ENCODE measurements at regions not wholly inside any gene's neighbourhood (a gene's known extent, or its start where the extent isn't known, plus 50 kb on each side); places are given as distances from the start of the nearest gene placed in this dataset.
A peak's percentile ranks its signal among the peaks of the same experiment; 100 is the strongest.
"Not testable (repeated sequence)": the region's sequence is repeated elsewhere in the genome, so short reads cannot be mapped to it uniquely, and the experiment has no call there.

GRCh38 chr2:7693246-7694075 lies 776.2 kb downstream of the RNF144A start:
- DNase-seq: no peak

- DNase-seq: no peak
These were observed 777.1 kb downstream of the RNF144A start for GRCh38 chr2:7694076-7694985.

GRCh38 chr2:7696556-7696955 lies 779.3 kb downstream of the RNF144A start:
- DNase-seq: not testable (repeated sequence)

GRCh38 chr2:7697052-7697451 lies 779.8 kb downstream of the RNF144A start:
- no peak for DNase-seq

GRCh38 chr2:7701791-7702190 lies 784.6 kb downstream of the RNF144A start:
- no peak for DNase-seq

GRCh38 chr2:7703048-7703447 lies 785.8 kb downstream of the RNF144A start:
- no peak for DNase-seq

- no peak for DNase-seq
These were observed 786.4 kb downstream of the RNF144A start for GRCh38 chr2:7703543-7704144.

- DNase-seq: no peak
These were observed 787.2 kb downstream of the RNF144A start for GRCh38 chr2:7704296-7704865.

GRCh38 chr2:7706791-7707190 lies 789.6 kb downstream of the RNF144A start:
- no peak for DNase-seq

GRCh38 chr2:7707723-7708122 lies 790.5 kb downstream of the RNF144A start:
- no peak for DNase-seq

- DNase-seq: no peak
These were observed 792.7 kb downstream of the RNF144A start for GRCh38 chr2:7709907-7710306.

GRCh38 chr2:7711167-7711566 lies 794.0 kb downstream of the RNF144A start:
- no peak for DNase-seq

GRCh38 chr2:7719876-7720275 lies 802.7 kb downstream of the RNF144A start:
- no peak for DNase-seq

- no peak for DNase-seq
These were observed 804.3 kb downstream of the RNF144A start for GRCh38 chr2:7721413-7721995.

- DNase-seq: no peak
These were observed 805.1 kb downstream of the RNF144A start for GRCh38 chr2:7722212-7722910.

GRCh38 chr2:7724336-7724735 lies 807.1 kb downstream of the RNF144A start:
- DNase-seq: no peak

GRCh38 chr2:7725171-7725849 lies 808.1 kb downstream of the RNF144A start:
- DNase-seq: peak; percentile 34

GRCh38 chr2:7725850-7726242 lies 808.6 kb downstream of the RNF144A start:
- no peak for DNase-seq

- DNase-seq: no peak
These were observed 809.8 kb downstream of the RNF144A start for GRCh38 chr2:7726989-7727388.

- no peak for DNase-seq
These were observed 811.2 kb downstream of the RNF144A start for GRCh38 chr2:7728388-7728787.

- no peak for DNase-seq
These were observed 813.2 kb downstream of the RNF144A start for GRCh38 chr2:7730449-7730848.
